Dermis microvascular lymphatic vessel endothelial cell (primary cell): ENCODE measurements at regions not wholly inside any gene's neighbourhood (a gene's known extent, or its start where the extent isn't known, plus 50 kb on each side); places are given as distances from the start of the nearest gene placed in this dataset.

Experiments
- DNase-seq, 2 donors: peaks; one replicate each; pipeline versions ENCODE4 v3.0.0 to v3.0.0-alpha.2; 2010; ENCODE audit warnings: low read depth in 2 of 2

- DNase-seq = no peak
These were observed 62.2 kb upstream of the GIMD1 start for GRCh38 chr4:106430797-106431196.

GRCh38 chr4:106429885-106430284, 61.3 kb upstream of the GIMD1 start:
- DNase-seq = no peak

DNA sequence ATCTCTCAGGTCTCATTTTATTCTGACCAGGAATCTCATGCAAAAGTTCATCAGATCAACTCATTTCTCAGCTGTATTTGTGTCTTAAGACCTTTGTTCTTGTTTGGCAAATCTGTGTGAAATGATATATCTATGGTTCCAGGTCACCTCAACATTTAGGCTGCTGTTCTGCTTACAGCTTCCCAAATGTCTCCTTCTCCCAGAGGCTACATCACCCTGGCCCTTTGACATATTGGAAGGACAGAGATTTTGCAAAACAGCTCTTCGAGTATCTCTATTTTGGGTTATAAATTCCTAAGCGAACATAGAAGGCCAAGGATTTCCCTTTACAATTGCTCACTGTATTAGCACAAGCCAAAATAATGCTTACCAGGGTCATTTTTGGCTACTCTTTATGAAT, 57.5 kb upstream of the GIMD1 start:
- DNase-seq = no peak

- no peak for DNase-seq
These were observed 57.0 kb upstream of the GIMD1 start for GRCh38 chr4:106425576-106425975.

DNA sequence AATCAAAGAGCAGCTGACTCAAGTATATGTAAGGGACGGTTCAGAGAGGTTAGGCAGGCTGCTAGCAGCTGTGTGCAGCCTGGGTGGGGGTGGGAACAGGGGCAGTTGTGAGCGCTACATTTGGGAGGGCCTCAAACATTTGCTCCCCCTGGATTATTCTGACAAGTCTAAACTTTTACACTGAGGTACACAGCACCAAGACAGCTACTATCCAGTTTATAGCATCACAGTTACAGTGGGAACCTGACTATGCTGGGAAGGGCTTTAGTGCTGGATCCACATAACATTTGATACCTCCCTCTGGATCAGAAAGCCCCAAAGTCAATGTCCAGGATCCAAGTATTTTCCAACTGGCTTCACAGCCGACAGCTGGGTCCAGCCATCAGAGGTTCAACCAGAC, 55.8 kb upstream of the GIMD1 start:
- DNase-seq = no peak

DNA sequence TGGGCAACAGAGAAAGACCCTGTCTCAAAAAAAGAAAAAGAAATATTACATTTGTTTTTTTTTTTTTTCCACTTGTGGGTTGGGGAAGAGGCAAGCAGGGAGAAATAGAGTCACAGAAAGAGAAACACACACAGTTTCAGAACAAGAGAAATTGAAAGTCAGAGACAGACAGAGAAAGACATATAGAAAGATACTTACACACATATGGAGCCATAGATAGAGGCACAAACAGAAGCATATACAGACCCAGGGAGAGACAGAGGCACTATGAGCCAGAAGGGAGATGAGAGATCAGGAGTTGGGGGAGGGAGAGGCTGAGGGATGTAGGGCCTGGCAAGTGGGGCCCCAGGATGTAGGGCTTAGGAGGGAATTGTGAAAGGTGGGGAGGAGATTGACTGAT, 55.2 kb upstream of the GIMD1 start:
- DNase-seq = no peak

DNA sequence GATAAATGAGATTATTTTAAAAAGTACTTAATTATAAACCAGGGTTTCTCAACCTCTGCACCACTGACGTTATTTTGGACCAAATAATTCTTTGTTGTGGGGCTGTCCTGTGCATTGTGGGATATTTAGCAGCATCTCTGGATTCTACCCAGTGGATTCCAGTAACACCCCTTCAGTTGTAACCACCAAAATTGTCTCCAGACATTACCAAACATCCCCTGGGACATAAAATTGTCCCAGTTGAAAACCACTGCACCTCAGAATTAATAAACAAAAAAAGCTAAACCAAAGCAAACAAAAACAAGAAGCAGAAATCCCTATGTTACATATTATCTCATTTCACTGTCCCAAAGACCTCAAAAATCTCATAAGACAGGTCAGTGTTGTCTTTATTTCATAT, 54.2 kb upstream of the GIMD1 start:
- no peak for DNase-seq

DNA sequence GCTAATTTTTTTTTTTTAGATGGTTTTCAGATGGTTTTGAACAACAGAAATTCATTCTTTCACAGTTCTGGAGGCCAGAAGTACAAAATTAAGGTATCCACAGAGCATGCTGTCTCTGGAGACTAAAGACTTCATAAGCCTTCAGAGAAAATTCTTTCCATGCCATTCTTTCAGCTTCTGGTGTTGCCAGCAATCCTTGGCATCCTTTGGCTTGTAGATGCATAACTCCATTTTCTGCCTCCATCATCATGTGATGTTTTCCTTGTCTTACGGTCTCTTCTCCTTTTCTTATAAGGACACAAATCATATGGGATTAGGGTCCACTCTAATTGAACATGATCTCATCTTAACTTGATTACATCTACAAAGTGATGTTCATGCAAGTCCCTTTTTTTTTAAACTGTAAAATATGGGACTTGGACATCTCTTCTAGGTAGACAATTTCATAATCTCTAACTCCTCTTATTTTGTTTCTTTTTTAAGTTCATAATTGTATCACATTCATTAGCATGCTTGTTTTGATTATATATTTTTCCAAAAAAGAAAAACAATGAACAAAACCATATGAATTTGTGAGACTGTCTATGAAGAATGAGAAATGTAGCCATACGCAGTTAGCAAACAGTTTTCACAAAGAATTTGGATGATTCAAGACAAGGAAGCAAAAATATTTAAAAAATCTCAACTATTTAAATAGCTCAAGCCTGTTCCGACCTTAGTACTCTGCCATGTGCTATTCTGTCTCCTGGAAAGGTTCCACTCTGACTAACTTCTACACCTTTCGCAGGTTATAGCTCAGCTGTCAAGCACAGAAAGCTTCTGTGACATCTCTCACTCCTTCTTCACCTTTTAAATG, 53.1 kb upstream of the GIMD1 start:
- DNase-seq = no peak

DNA sequence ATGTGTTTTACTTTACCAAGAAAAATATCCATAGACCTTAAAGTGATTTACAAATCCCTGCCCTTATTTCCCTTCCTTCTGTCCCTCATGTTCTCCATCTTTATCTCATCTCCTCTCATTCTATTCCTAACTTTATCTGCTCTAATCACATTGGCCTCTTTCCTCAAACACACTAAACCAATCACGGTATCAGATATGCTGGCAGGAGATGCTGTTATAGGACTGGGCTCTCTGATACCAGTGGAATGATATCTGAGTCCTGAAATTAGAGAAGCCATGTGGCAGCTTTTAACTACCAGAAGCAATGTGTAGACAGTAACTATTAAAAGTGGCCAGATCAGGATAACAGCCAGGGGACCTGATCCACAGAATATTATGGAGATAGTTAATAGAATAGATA, 49.9 kb upstream of the GIMD1 start:
- no peak for DNase-seq
